ENCODE measurements at regions not wholly inside any gene's neighbourhood (a gene's known extent, or its start where the extent isn't known, plus 50 kb on each side); places are given as distances from the start of the nearest gene placed in this dataset.

DNA sequence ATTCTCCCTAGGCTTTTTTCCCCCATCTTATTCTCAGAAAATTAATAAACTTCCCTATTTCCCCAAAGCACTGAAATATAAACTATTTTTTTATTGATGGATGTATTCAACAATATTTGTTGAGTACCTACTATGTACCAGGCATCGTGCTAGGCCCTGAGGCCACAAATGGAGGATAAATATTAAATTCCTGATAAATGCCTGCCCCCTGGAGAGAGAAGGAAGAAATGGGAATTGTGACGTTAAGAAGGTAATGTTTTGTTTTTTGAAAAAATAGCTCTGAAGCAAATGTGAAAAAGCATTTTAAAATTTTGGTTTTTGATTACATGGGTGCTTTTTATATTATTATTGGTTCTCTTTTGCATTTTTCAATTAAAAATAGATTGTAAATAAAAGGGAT lies 60.5 kb upstream of the DPT start:
- no TSS peak for BruUV-seq (replicated peaks)
- no peak overlapping the region for H3K27ac ChIP-seq (ENCODE audit: extremely low read length, insufficient read depth, low read length)
- no peak overlapping the region for H3K4me2 ChIP-seq (ENCODE audit: low read depth, low read length)
- H3K4me1 ChIP-seq (ENCODE audit: insufficient read depth, low read length): peaks cover 22% of the 10 kb centered on the region
- H3K36me3 ChIP-seq (replicated peaks in 1 of 2; ENCODE audit: control insufficient read depth in 1 of 2, insufficient read depth in 2 of 2, low read length in 2 of 2): no peaks in the 10 kb centered on the region
- 61% methylated on average over 2 of the region's 2 CpGs for WGBS (ENCODE audit: low lambda C conversion rate)
- TF ChIP-seq, protein P1, sequence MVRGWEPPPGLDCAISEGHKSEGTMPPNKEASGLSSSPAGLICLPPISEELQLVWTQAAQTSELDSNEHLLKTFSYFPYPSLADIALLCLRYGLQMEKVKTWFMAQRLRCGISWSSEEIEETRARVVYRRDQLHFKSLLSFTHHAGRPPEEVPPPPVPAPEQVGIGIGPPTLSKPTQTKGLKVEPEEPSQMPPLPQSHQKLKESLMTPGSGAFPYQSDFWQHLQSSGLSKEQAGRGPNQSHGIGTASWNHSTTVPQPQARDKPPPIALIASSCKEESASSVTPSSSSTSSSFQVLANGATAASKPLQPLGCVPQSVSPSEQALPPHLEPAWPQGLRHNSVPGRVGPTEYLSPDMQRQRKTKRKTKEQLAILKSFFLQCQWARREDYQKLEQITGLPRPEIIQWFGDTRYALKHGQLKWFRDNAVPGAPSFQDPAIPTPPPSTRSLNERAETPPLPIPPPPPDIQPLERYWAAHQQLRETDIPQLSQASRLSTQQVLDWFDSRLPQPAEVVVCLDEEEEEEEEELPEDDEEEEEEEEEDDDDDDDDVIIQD (CRISPR knock-in tag; IDR thresholded peaks at IDR 0.05; ENCODE audit: low read depth): no peak
- TF ChIP-seq NFE2 (CRISPR knock-in tag; IDR thresholded peaks at IDR 0.05) (no peak), STAG1 (CRISPR knock-in tag; IDR thresholded peaks at IDR 0.05) (peak; percentile 50), ATRX (CRISPR knock-in tag; IDR thresholded peaks at IDR 0.05; ENCODE audit: borderline replicate concordance) (no peak)
- TF ChIP-seq, protein P2, sequence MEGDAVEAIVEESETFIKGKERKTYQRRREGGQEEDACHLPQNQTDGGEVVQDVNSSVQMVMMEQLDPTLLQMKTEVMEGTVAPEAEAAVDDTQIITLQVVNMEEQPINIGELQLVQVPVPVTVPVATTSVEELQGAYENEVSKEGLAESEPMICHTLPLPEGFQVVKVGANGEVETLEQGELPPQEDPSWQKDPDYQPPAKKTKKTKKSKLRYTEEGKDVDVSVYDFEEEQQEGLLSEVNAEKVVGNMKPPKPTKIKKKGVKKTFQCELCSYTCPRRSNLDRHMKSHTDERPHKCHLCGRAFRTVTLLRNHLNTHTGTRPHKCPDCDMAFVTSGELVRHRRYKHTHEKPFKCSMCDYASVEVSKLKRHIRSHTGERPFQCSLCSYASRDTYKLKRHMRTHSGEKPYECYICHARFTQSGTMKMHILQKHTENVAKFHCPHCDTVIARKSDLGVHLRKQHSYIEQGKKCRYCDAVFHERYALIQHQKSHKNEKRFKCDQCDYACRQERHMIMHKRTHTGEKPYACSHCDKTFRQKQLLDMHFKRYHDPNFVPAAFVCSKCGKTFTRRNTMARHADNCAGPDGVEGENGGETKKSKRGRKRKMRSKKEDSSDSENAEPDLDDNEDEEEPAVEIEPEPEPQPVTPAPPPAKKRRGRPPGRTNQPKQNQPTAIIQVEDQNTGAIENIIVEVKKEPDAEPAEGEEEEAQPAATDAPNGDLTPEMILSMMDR (CRISPR knock-in tag; IDR thresholded peaks at IDR 0.05): 0 out of 2 replicates have a peak, but pooled peaks have one; percentile 10
- H3K27me3 ChIP-seq (ENCODE audit: control insufficient read depth in 1 of 2, insufficient read depth in 2 of 2, low read length in 2 of 2): no peaks in the 10 kb centered on the region; a peak in 1 of 5 replicates
- no peak overlapping the region for H2AFZ ChIP-seq (ENCODE audit: low read length)
- no peak overlapping the region for H3K9ac ChIP-seq (ENCODE audit: insufficient read depth, low read depth, low read length)
- no peak overlapping the region for H3K4me3 ChIP-seq (replicated peaks in 1 of 3; ENCODE audit: insufficient read depth in 1 of 3, low read depth in 2 of 3, low read length in 3 of 3)
- DNase-seq (ENCODE audit: low spot score) (no peak), FAIRE-seq (no peak), ATAC-seq (no peak)
- no peaks in the 10 kb centered on the region for H3K79me2 ChIP-seq (ENCODE audit: insufficient read depth, low read length)
- in situ Hi-C loops (cut with HindIII; ENCODE audit: extremely low pct_ligation_motif_present, low pct_unique_long_range_greater_than_20kb) (no loop called here), intact Hi-C loops (cut with micrococcal nuclease; ENCODE audit: unreplicated experiment) (no loop called here)
- H4K20me1 ChIP-seq (ENCODE audit: insufficient read depth, low read length): no peaks in the 10 kb centered on the region
- ChIA-PET CTCF (ENCODE audit: low intra/inter-chr PET ratio, low total read pairs) (interaction anchor here (0.7 to 1.2 kb wide), 2 partner anchors 152 to 186 kb away, joined by 3 to 5 read pairs; no protein-coding TSS in a partner anchor), POLR2A (no interaction called here)
- H3K9me3 ChIP-seq (ENCODE audit: low read length): no peaks in the 10 kb centered on the region

DNA sequence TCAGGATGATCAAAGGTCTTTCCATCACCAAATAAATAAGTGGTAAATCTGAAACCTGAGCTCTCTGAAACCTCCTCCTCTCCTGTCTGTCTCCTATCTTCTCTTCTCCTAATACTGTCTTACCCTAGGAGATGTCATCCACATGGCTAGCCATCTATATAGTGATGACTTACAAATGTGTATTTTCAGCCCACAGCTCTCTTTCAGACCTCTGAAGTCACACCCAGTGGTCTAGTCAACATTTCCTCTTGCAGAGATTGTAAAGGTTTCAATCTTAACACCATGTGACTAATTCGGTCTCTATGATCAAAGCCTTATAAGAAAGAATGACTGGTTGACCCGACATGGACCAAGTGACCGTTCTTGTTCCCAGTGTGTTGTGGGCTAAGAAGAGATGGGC lies 63.1 kb upstream of the DPT start:
- in situ Hi-C loops (cut with HindIII; ENCODE audit: extremely low pct_ligation_motif_present, low pct_unique_long_range_greater_than_20kb): no loop called here
- no peaks in the 10 kb centered on the region for H3K9me3 ChIP-seq (ENCODE audit: low read length)
- no peaks in the 10 kb centered on the region for H3K79me2 ChIP-seq (ENCODE audit: insufficient read depth, low read length)
- ChIA-PET CTCF (ENCODE audit: low intra/inter-chr PET ratio, low total read pairs) (no interaction called here), POLR2A (no interaction called here)
- H3K9ac ChIP-seq (ENCODE audit: insufficient read depth, low read depth, low read length): no peak overlapping the region
- no peak overlapping the region for H3K4me3 ChIP-seq (replicated peaks in 1 of 3; ENCODE audit: insufficient read depth in 1 of 3, low read depth in 2 of 3, low read length in 3 of 3)
- ATAC-seq: no peak
- DNase-seq (ENCODE audit: low spot score): no peak
- no peaks in the 10 kb centered on the region for H4K20me1 ChIP-seq (ENCODE audit: insufficient read depth, low read length)
- no peak overlapping the region for H3K27ac ChIP-seq (ENCODE audit: extremely low read length, insufficient read depth, low read length)
- H3K4me2 ChIP-seq (ENCODE audit: low read depth, low read length): no peak overlapping the region
- 87% methylated on average over 3 of the region's 3 CpGs for WGBS (ENCODE audit: low lambda C conversion rate)
- no peak for FAIRE-seq
- H2AFZ ChIP-seq (ENCODE audit: low read length): no peak overlapping the region
- no TSS peak for BruUV-seq (replicated peaks)
- intact Hi-C loops (cut with micrococcal nuclease; ENCODE audit: unreplicated experiment): no loop called here
- peaks cover 36% of the 10 kb centered on the region for H3K4me1 ChIP-seq (ENCODE audit: insufficient read depth, low read length)
- no peaks in the 10 kb centered on the region for H3K36me3 ChIP-seq (replicated peaks in 1 of 2; ENCODE audit: control insufficient read depth in 1 of 2, insufficient read depth in 2 of 2, low read length in 2 of 2)
- no peaks in the 10 kb centered on the region for H3K27me3 ChIP-seq (ENCODE audit: control insufficient read depth in 1 of 2, insufficient read depth in 2 of 2, low read length in 2 of 2)
- TF ChIP-seq ZNF83 (CRISPR knock-in tag; IDR thresholded peaks at IDR 0.05; ENCODE audit: borderline replicate concordance) (no peak), BRD4 (CRISPR knock-in tag; IDR thresholded peaks at IDR 0.05) (no peak), ARID2 (CRISPR knock-in tag; IDR thresholded peaks at IDR 0.05; ENCODE audit: borderline replicate concordance) (no peak), RFX5 (IDR thresholded peaks at IDR 0.05; ENCODE audit: low read depth, low read length) (no peak), U2AF1 (optimal IDR thresholded peaks at IDR 0.05; ENCODE audit: low read depth, low read length) (no peak), FOXJ3 (CRISPR knock-in tag; IDR thresholded peaks at IDR 0.05; ENCODE audit: borderline replicate concordance) (no peak), SMARCC2 (IDR thresholded peaks at IDR 0.05) (no peak)
- TF ChIP-seq, protein P3, sequence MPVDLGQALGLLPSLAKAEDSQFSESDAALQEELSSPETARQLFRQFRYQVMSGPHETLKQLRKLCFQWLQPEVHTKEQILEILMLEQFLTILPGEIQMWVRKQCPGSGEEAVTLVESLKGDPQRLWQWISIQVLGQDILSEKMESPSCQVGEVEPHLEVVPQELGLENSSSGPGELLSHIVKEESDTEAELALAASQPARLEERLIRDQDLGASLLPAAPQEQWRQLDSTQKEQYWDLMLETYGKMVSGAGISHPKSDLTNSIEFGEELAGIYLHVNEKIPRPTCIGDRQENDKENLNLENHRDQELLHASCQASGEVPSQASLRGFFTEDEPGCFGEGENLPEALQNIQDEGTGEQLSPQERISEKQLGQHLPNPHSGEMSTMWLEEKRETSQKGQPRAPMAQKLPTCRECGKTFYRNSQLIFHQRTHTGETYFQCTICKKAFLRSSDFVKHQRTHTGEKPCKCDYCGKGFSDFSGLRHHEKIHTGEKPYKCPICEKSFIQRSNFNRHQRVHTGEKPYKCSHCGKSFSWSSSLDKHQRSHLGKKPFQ (CRISPR knock-in tag; IDR thresholded peaks at IDR 0.05; ENCODE audit: insufficient replicate concordance): no peak
- TF ChIP-seq, protein P4, sequence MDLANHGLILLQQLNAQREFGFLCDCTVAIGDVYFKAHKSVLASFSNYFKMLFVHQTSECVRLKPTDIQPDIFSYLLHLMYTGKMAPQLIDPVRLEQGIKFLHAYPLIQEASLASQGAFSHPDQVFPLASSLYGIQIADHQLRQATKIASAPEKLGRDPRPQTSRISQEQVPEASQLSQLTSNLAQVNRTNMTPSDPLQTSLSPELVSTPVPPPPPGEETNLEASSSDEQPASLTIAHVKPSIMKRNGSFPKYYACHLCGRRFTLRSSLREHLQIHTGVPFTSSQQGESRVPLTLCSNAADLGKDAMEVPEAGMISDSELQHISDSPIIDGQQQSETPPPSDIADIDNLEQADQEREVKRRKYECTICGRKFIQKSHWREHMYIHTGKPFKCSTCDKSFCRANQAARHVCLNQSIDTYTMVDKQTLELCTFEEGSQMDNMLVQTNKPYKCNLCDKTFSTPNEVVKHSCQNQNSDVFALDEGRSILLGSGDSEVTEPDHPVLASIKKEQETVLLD (CRISPR knock-in tag; IDR thresholded peaks at IDR 0.05; ENCODE audit: low read depth): no peak
